ENCODE measurements at regions not wholly inside any gene's neighbourhood (a gene's known extent, or its start where the extent isn't known, plus 50 kb on each side); places are given as distances from the start of the nearest gene placed in this dataset.

GRCh38 chr13:103210348-103210747 lies 144.1 kb upstream of the SLC10A2 start:
- H3K36me3 ChIP-seq (ENCODE audit: control insufficient read depth, insufficient read depth, low read length), result no peaks in the 10 kb centered on the region
- H3K4me3 ChIP-seq (replicated peaks; ENCODE audit: low read depth, low read length), result no peak overlapping the region
- H3K27me3 ChIP-seq (replicated peaks; ENCODE audit: control insufficient read depth, insufficient read depth, low read length), result no peaks in the 10 kb centered on the region
- no peak for TF ChIP-seq CTCF (IDR thresholded peaks at IDR 0.05; ENCODE audit: insufficient read depth, low read length, poor library complexity, severe bottlenecking)
- DNase-seq (ENCODE audit: extremely low read depth, insufficient read length), result no peak

DNA sequence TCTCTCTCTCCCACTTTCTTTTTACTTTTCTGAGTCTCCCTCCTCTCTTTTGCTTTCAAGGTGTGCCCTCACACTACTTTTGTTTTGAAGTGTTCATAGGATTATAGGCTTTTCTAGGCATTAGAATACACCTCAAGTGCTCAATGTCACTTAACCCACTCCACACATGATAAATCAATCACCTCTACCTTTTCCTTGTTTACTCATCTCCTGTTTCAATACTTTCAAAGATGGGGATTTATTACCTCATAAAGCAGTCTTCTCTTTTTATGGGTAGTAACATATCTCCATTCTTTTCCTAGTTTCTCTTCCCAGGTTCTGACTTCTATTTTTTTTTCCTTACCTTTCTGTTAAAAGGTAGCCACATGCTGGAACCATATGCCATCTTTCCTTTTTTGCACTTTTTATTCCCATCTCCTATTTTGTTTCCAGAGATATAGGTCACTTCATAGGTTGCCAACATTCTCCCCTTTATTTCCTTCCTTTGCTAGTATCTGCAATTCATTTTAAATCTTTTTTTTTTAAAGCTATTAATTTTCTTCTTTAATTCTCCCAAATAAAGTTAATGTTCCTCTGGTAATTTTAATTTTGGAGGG lies 137.6 kb upstream of the SLC10A2 start:
- TF ChIP-seq CTCF (IDR thresholded peaks at IDR 0.05; ENCODE audit: insufficient read depth, low read length, poor library complexity, severe bottlenecking), result no peak
- no peaks in the 10 kb centered on the region for H3K36me3 ChIP-seq (ENCODE audit: control insufficient read depth, insufficient read depth, low read length)
- H3K4me3 ChIP-seq (replicated peaks; ENCODE audit: low read depth, low read length), result no peak overlapping the region
- no peak for DNase-seq (ENCODE audit: extremely low read depth, insufficient read length)
- no peaks in the 10 kb centered on the region for H3K27me3 ChIP-seq (replicated peaks; ENCODE audit: control insufficient read depth, insufficient read depth, low read length)

DNA sequence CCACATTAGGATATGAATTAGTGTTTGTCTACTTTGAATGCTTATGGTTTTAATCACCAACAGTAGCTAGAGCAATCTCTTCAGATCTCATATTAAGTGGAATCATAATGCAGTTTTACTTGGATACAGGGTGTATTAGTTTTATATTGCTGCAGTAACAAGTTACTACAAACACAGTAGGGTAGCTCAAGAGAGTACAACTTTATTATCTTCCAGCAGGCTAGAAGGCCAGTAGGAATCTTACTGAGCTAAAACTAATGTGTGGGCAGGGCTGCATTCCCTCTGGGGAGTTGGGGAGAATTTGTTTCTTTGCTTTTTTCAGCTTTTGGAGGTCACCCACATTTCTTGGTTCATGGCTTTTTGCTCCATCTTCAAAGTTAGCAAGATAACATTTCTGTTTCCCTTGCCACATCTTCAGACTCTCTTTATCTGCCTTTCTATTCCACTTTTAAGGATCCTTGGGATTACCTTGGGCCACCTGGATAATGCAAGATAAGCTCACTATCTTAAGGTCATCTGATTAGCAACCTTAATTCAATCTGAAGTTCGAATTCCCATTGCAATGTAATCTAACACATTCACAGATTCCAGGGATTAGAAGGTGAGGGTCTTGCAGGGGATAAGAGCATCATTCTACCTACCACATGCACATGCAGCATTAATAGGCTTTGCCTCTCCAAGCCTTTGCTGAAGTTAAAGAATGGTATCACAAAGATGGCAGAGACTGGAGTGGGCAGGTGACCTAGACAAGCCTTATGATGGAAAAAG lies 134.1 kb upstream of the SLC10A2 start:
- H3K27me3 ChIP-seq (replicated peaks; ENCODE audit: control insufficient read depth, insufficient read depth, low read length), result no peaks in the 10 kb centered on the region
- H3K4me3 ChIP-seq (replicated peaks; ENCODE audit: low read depth, low read length), result no peak overlapping the region
- no peaks in the 10 kb centered on the region for H3K36me3 ChIP-seq (ENCODE audit: control insufficient read depth, insufficient read depth, low read length)
- DNase-seq (ENCODE audit: extremely low read depth, insufficient read length), result no peak
- no peak for TF ChIP-seq CTCF (IDR thresholded peaks at IDR 0.05; ENCODE audit: insufficient read depth, low read length, poor library complexity, severe bottlenecking)

DNA sequence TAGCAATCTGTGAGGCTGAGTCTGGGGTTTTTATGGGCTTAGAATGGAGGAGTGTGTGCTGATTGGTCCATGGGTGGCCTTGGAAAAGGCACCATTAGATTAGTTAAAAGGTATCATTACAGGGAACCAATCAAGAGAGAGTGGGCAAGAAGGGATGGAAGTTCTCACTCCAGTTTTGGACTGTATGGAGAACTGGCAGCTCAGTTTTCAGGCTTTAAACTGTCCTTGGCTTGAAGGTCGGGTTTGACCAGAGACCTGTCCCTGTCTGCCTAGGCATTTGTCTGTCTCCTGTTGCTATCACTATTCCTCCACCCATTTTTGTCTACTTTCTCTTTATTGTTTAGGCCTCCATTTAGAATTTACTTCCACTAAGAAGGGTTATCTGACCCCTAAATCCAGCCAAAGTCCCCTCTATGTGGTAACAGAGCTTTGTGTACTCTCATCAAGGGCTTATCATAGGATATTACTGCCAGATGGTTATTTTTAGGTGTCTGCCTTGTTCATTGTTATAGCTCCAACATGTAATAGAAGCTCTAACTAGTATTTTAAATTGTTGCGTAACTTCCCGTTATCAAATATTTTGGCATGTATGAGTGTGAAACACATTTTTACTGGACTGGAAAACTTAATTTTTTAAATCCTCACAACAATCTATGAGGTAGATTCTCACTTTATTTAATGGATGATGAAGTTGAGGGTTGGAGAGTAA lies 133.3 kb upstream of the SLC10A2 start:
- TF ChIP-seq CTCF (IDR thresholded peaks at IDR 0.05; ENCODE audit: insufficient read depth, low read length, poor library complexity, severe bottlenecking), result no peak
- DNase-seq (ENCODE audit: extremely low read depth, insufficient read length), result no peak
- H3K27me3 ChIP-seq (replicated peaks; ENCODE audit: control insufficient read depth, insufficient read depth, low read length), result no peaks in the 10 kb centered on the region
- no peaks in the 10 kb centered on the region for H3K36me3 ChIP-seq (ENCODE audit: control insufficient read depth, insufficient read depth, low read length)
- H3K4me3 ChIP-seq (replicated peaks; ENCODE audit: low read depth, low read length), result no peak overlapping the region

DNA sequence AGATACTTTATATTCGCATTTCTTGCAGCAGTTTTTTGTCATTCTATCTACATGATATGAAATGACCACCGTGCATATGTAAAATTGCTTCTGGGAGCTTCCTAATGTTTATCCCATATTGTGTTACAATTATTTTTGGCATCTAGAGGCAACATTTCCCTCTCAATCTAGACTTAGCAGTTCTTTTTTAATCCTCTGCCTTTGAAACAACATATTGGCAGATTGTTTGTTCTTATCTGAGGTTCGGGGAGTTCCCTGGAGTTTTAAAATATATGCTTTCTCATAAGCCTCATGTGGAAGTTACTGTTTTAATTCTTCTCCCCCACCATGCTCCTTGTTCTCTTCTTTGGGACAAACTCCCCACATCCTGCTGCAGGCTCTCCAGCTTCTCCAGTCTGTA lies 130.1 kb upstream of the SLC10A2 start:
- no peak for TF ChIP-seq CTCF (IDR thresholded peaks at IDR 0.05; ENCODE audit: insufficient read depth, low read length, poor library complexity, severe bottlenecking)
- Histone ChIP-seq H3K36me3 (ENCODE audit: control insufficient read depth, insufficient read depth, low read length) (no peaks in the 10 kb centered on the region), H3K27me3 (replicated peaks; ENCODE audit: control insufficient read depth, insufficient read depth, low read length) (no peaks in the 10 kb centered on the region), H3K4me3 (replicated peaks; ENCODE audit: low read depth, low read length) (no peak overlapping the region)
- DNase-seq (ENCODE audit: extremely low read depth, insufficient read length), result no peak
